A549 (cell line): ENCODE measurements at regions not wholly inside any gene's neighbourhood (a gene's known extent, or its start where the extent isn't known, plus 50 kb on each side); places are given as distances from the start of the nearest gene placed in this dataset.

ENCODE experiments used
- ATAC-seq, 2 experiments: fragments of 200-7000 bp in 1 of 2; fragments of >200 bp in 1 of 2; cut with Nextera tagmentation in 1 of 2; cut with Tn5 transposase in 1 of 2; 3 replicates each; pipeline versions ENCODE4 v1.8.0 to v1.9.1; 2018 to 2020; ENCODE audit warnings: mild to moderate bottlenecking in 1 of 2, moderate library complexity in 1 of 2
- CTCF ChIA-PET: fragments of 300-600 bp; sonication (Branson Sonifier 250); formaldehyde crosslinking; extraction: SDS; loops from one replicate; lab custom pipeline; 2021; ENCODE audit warnings: antibody characterized with exemption, inconsistent platforms; lab: Yijun Ruan, JAX
- POLR2A ChIA-PET: fragments of 350-600 bp; formaldehyde crosslinking; extraction: SDS; loops from one replicate; lab custom pipeline; 2021; ENCODE audit warnings: antibody characterized with exemption, inconsistent platforms; lab: Yijun Ruan, JAX
- DNase-seq, 2 experiments: peaks; one replicate each; pipeline versions ENCODE4 v3.0.0 to v3.0.0-alpha.2; 2011 to 2016; ENCODE audit warnings: low read depth in 1 of 2, low spot score in 1 of 2
- FAIRE-seq: peaks from 2 replicates; lab custom pipeline; 2011; peaks lifted over from hg19 to GRCh38; lab: Jason Lieb, UNC
- H3K27ac ChIP-seq, 2 experiments: fragments of >200 bp; sonication (Bioruptor Twin); formaldehyde crosslinking; 3 replicates each; pipeline ENCODE4 v1.5.1; 2016 to 2017
- H3K4me1 ChIP-seq: fragments of >200 bp; sonication (Bioruptor Twin); formaldehyde crosslinking; 3 replicates; pipeline ENCODE4 v1.6.1; 2016
- H3K4me2 ChIP-seq: fragments of >200 bp; sonication (Bioruptor Twin); formaldehyde crosslinking; 3 replicates; pipeline ENCODE4 v1.6.1; 2016
- H3K4me3 ChIP-seq: fragments of >200 bp; sonication (Bioruptor Twin); formaldehyde crosslinking; 3 replicates; pipeline ENCODE4 v1.5.1; 2016
- H3K9me3 ChIP-seq: fragments of >200 bp; sonication (Bioruptor Twin); formaldehyde crosslinking; 3 replicates; pipeline ENCODE4 v1.6.1; 2016
- BHLHE40 ChIP-seq: IDR thresholded peaks from 2 replicates; pipeline ENCODE4 v1.6.1; 2012; ENCODE audit warnings: low read depth, low read length, inconsistent platforms
- CBX2 ChIP-seq: fragments of 200-600 bp; sonication (generic); IDR thresholded peaks from 2 replicates; pipeline ENCODE4 v1.6.1; 2016; ENCODE audit warnings: low read depth, mild to moderate bottlenecking, borderline replicate concordance
- CEBPB ChIP-seq, 2 experiments: fragments of >200 bp in 1 of 2; sonication (Bioruptor Twin) in 1 of 2; formaldehyde crosslinking in 1 of 2; IDR thresholded peaks; 2 replicates each; pipeline ENCODE4 v1.6.1; 2012 to 2016
- CHD2 ChIP-seq: fragments of 150-350 bp; IDR thresholded peaks from 2 replicates; pipeline ENCODE4 v1.6.1; 2014; ENCODE audit warnings: low read length; ENCODE audit not compliant: partially characterized antibody
- EHF ChIP-seq: fragments of 250-450 bp; sonication (Bioruptor Pico); IDR thresholded peaks from 2 replicates; pipeline ENCODE4 v1.5.0; 2020; ENCODE audit warnings: mild to moderate bottlenecking
- FOSB ChIP-seq: fragments of 250-450 bp; sonication (Bioruptor Pico); IDR thresholded peaks from 2 replicates; pipeline ENCODE4 v1.5.0; 2020; ENCODE audit warnings: mild to moderate bottlenecking, moderate library complexity
- FOXS1 ChIP-seq: fragments of 250-450 bp; sonication (Bioruptor Pico); IDR thresholded peaks from 2 replicates; pipeline ENCODE4 v1.5.0; 2020; ENCODE audit warnings: mild to moderate bottlenecking, moderate library complexity
- GATA3 ChIP-seq: IDR thresholded peaks from 2 replicates; pipeline ENCODE4 v1.6.1; 2012; ENCODE audit warnings: borderline replicate concordance
- HEYL ChIP-seq: fragments of 250-450 bp; sonication (Bioruptor Pico); IDR thresholded peaks from 2 replicates; pipeline ENCODE4 v1.8.0; 2021; ENCODE audit warnings: mild to moderate bottlenecking, moderate library complexity
- HOXA7 ChIP-seq: fragments of 250-450 bp; sonication (Bioruptor Pico); IDR thresholded peaks from 2 replicates; pipeline ENCODE4 v1.5.0; 2020; ENCODE audit warnings: mild to moderate bottlenecking, moderate library complexity
- HOXB5 ChIP-seq: fragments of 250-450 bp; sonication (Bioruptor Pico); IDR thresholded peaks from 2 replicates; pipeline ENCODE4 v1.5.0; 2020; ENCODE audit warnings: mild to moderate bottlenecking, moderate library complexity
- KDM5A ChIP-seq: fragments of 200-600 bp; sonication (generic); IDR thresholded peaks from 2 replicates; pipeline ENCODE4 v1.6.1; 2016; ENCODE audit warnings: antibody characterized with exemption, mild to moderate bottlenecking
- MAFK ChIP-seq: fragments of 450-650 bp; IDR thresholded peaks from 2 replicates; pipeline ENCODE4 v1.6.1; 2014; ENCODE audit not compliant: partially characterized antibody
- MAZ ChIP-seq: fragments of 150-350 bp; IDR thresholded peaks from 2 replicates; pipeline ENCODE4 v1.6.1; 2014; ENCODE audit warnings: antibody characterized with exemption, low read depth, low read length, borderline replicate concordance
- NFE2L2 ChIP-seq: fragments of 150-350 bp; conservative IDR thresholded peaks from 2 replicates; pipeline ENCODE4 v1.6.1; 2014; ENCODE audit warnings: low read length
- POLR2A ChIP-seq: IDR thresholded peaks from 2 replicates; pipeline ENCODE4 v1.6.1; 2012; ENCODE audit warnings: mild to moderate bottlenecking, low read length
- POLR2AphosphoS2 ChIP-seq: conservative IDR thresholded peaks from 2 replicates; pipeline ENCODE4 v1.6.1; 2012; ENCODE audit warnings: low read length, improper control_type of control experiment, inconsistent platforms
- RCOR1 ChIP-seq: fragments of 150-350 bp; IDR thresholded peaks from 2 replicates; pipeline ENCODE4 v1.6.1; 2014; ENCODE audit warnings: antibody characterized with exemption, low read length, low read depth
- RNF2 ChIP-seq: fragments of 200-600 bp; sonication (generic); IDR thresholded peaks from 2 replicates; pipeline ENCODE4 v1.6.1; 2016; ENCODE audit warnings: low read depth, mild to moderate bottlenecking, antibody characterized with exemption, moderate library complexity, borderline replicate concordance
- SREBF2 ChIP-seq: fragments of 450-650 bp; IDR thresholded peaks from 2 replicates; pipeline ENCODE4 v1.6.1; 2014; ENCODE audit warnings: mild to moderate bottlenecking, moderate library complexity
- TFCP2L1 ChIP-seq: fragments of 250-450 bp; sonication (Bioruptor Pico); IDR thresholded peaks from 2 replicates; pipeline ENCODE4 v1.5.0; 2021; ENCODE audit warnings: mild to moderate bottlenecking
- WGBS: methylation state at CpG from one replicate; pipeline ENCODE4 v1.1.6; 2017; ENCODE audit errors: missing lambda C conversion rate; 5-methylcytosine and 5-hydroxymethylcytosine counted together
- TF ChIP-seq, protein P1 (sequence below): fragments of 150-350 bp; IDR thresholded peaks from 2 replicates; pipeline ENCODE4 v1.6.1; 2014; ENCODE audit warnings: low read depth, mild to moderate bottlenecking, low read length
- TF ChIP-seq, protein P2 (sequence below): fragments of 450-650 bp; IDR thresholded peaks from 2 replicates; pipeline ENCODE4 v1.6.1; 2014; ENCODE audit warnings: antibody characterized with exemption
- TF ChIP-seq, protein P3 (sequence below): fragments of 200-600 bp; sonication (generic); IDR thresholded peaks from 2 replicates; pipeline ENCODE4 v1.6.1; 2016; ENCODE audit warnings: antibody characterized with exemption, mild to moderate bottlenecking, moderate library complexity
- TF ChIP-seq, protein P4 (sequence below): IDR thresholded peaks from 2 replicates; pipeline ENCODE4 v1.6.1; 2012

DNA sequence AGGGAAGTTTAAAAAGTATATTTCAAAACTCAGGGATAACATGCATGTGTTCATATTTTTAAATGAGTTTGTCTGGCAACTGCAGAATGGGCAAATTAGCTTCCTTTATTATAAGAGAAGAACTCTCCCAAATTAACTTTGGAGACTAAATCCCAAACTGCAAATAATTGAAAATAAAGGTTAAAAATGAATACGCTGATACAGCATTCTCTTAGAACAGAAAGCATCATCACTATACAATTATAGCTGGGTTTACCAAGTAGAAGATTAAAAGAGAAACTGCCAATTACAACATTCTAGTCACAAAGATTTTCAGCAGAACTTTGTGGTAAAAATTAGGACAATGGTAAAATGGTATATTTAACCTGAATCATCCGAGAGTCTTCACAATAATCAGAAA is 73.3 kb downstream of the OLFM4 start:
- CTCF ChIA-PET, result no interaction called here
- ATAC-seq, result no peak
- TF ChIP-seq MAFK (peak; percentile 43), RNF2 (no peak)
- no peak overlapping the region for H3K4me2 ChIP-seq
- H3K4me1 ChIP-seq, result no peaks in the 10 kb centered on the region
- DNase-seq, result no peak
- POLR2A ChIA-PET, result no interaction called here
- WGBS, result 20% methylated on average over 2 of the region's 2 CpGs
- H3K9me3 ChIP-seq, result no peaks in the 10 kb centered on the region
- FAIRE-seq, result no peak
- H3K4me3 ChIP-seq, result no peak overlapping the region
- no peak overlapping the region for H3K27ac ChIP-seq

DNA sequence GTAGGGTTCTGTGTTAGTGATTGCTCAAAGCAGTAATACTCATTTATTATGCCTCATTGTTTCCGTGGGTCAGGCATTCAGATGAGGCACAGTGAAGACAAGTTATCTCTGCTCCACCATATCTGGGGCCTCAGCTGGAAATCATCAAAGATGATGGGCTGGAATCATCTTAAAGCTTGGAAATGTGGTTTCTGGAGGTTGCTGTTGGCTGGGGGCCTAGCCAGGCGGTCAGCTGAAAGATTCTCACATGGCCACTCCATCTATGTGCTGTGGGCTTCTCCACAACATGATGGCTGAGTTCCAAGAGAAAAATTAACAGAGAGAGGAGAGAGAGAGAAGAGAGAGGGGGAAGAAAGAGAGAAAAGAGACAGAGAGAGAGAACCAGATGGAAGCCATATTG is 75.5 kb downstream of the OLFM4 start:
- DNase-seq, result no peak
- TF ChIP-seq KDM5A (no peak), MAZ (no peak), CBX2 (no peak), NFE2L2 (no peak), TFCP2L1 (CRISPR knock-in tag) (no peak), HEYL (no peak)
- TF ChIP-seq, protein P1, sequence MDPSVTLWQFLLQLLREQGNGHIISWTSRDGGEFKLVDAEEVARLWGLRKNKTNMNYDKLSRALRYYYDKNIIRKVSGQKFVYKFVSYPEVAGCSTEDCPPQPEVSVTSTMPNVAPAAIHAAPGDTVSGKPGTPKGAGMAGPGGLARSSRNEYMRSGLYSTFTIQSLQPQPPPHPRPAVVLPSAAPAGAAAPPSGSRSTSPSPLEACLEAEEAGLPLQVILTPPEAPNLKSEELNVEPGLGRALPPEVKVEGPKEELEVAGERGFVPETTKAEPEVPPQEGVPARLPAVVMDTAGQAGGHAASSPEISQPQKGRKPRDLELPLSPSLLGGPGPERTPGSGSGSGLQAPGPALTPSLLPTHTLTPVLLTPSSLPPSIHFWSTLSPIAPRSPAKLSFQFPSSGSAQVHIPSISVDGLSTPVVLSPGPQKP, result no peak
- TF ChIP-seq, protein P2, sequence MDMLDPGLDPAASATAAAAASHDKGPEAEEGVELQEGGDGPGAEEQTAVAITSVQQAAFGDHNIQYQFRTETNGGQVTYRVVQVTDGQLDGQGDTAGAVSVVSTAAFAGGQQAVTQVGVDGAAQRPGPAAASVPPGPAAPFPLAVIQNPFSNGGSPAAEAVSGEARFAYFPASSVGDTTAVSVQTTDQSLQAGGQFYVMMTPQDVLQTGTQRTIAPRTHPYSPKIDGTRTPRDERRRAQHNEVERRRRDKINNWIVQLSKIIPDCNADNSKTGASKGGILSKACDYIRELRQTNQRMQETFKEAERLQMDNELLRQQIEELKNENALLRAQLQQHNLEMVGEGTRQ, result no peak
- TF ChIP-seq, protein P3, sequence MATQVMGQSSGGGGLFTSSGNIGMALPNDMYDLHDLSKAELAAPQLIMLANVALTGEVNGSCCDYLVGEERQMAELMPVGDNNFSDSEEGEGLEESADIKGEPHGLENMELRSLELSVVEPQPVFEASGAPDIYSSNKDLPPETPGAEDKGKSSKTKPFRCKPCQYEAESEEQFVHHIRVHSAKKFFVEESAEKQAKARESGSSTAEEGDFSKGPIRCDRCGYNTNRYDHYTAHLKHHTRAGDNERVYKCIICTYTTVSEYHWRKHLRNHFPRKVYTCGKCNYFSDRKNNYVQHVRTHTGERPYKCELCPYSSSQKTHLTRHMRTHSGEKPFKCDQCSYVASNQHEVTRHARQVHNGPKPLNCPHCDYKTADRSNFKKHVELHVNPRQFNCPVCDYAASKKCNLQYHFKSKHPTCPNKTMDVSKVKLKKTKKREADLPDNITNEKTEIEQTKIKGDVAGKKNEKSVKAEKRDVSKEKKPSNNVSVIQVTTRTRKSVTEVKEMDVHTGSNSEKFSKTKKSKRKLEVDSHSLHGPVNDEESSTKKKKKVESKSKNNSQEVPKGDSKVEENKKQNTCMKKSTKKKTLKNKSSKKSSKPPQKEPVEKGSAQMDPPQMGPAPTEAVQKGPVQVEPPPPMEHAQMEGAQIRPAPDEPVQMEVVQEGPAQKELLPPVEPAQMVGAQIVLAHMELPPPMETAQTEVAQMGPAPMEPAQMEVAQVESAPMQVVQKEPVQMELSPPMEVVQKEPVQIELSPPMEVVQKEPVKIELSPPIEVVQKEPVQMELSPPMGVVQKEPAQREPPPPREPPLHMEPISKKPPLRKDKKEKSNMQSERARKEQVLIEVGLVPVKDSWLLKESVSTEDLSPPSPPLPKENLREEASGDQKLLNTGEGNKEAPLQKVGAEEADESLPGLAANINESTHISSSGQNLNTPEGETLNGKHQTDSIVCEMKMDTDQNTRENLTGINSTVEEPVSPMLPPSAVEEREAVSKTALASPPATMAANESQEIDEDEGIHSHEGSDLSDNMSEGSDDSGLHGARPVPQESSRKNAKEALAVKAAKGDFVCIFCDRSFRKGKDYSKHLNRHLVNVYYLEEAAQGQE, result no peak
- Histone ChIP-seq H3K4me1 (no peaks in the 10 kb centered on the region), H3K9me3 (no peaks in the 10 kb centered on the region), H3K27ac (no peak overlapping the region), H3K4me3 (no peak overlapping the region), H3K4me2 (no peak overlapping the region)
- no peak for FAIRE-seq
- POLR2A ChIA-PET, result no interaction called here
- CTCF ChIA-PET, result no interaction called here
- 0% methylated on average over 2 of the region's 2 CpGs for WGBS
- ATAC-seq, result no peak

DNA sequence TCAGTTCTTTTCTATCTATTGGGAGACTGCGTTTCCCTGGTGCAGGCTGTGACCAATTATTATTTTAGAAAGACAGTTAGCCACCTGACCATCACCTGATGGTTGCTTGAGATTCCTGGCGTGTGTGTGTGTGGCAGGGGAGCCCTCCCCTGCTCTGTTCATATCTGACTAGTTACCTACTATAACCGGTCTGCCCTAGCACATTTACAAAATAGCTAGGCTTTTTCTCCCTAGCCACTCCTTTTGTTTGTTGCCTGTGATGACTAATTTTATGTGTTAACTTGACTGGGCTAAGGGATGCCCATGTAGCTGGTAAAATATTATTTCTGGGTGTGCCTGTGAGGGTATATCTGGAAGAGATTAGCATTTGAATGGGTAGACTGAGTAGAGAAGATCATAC is 76.9 kb downstream of the OLFM4 start:
- no peak for TF ChIP-seq POLR2A
- TF ChIP-seq CEBPB (IDR thresholded peaks at IDR 0.05), result no peak
- TF ChIP-seq FOXS1 (CRISPR knock-in tag), result no peak
- TF ChIP-seq GATA3, result no peak
- H3K27ac ChIP-seq, result no peak overlapping the region
- POLR2A ChIA-PET, result no interaction called here
- FAIRE-seq, result no peak
- H3K4me3 ChIP-seq, result no peak overlapping the region
- CTCF ChIA-PET, result no interaction called here
- no peak for DNase-seq
- no peaks in the 10 kb centered on the region for H3K9me3 ChIP-seq
- no peak overlapping the region for H3K4me2 ChIP-seq
- no peak for ATAC-seq
- WGBS, result 3% methylated on average over 3 of the region's 3 CpGs
- no peaks in the 10 kb centered on the region for H3K4me1 ChIP-seq

DNA sequence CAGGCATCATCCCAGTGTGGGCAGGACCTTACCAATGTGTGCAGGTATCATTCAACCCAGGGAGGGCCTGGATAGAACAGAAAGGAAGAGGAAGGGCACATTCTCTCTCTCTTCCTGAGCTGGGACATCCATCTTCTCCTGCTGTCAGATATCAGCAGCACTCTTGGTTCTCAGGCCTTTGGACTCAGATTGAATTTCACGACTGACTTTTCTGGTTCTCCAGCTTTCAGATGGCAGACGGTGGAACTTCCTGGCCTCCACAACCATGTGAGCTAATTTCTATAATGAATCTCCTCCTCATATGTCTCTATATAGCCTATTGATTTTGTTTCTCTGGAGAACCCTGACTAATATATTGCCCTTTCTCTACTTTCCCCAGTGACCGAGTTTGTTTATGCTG is 77.3 kb downstream of the OLFM4 start:
- no peak for FAIRE-seq
- POLR2A ChIA-PET, result no interaction called here
- CTCF ChIA-PET, result no interaction called here
- Histone ChIP-seq H3K9me3 (no peaks in the 10 kb centered on the region), H3K4me3 (no peak overlapping the region), H3K4me2 (no peak overlapping the region), H3K4me1 (no peaks in the 10 kb centered on the region), H3K27ac (no peak overlapping the region)
- no peak for ATAC-seq
- no peak for TF ChIP-seq FOSB (CRISPR knock-in tag)
- TF ChIP-seq CHD2, result no peak
- no peak for TF ChIP-seq NFE2L2
- no peak for TF ChIP-seq HOXA7 (CRISPR knock-in tag)
- TF ChIP-seq, protein P3, result no peak
- TF ChIP-seq POLR2AphosphoS2, result no peak
- TF ChIP-seq HOXB5 (CRISPR knock-in tag), result no peak
- TF ChIP-seq RCOR1, result no peak
- no peak for TF ChIP-seq BHLHE40
- no peak for TF ChIP-seq EHF (CRISPR knock-in tag)
- TF ChIP-seq RNF2, result no peak
- TF ChIP-seq, protein P4, sequence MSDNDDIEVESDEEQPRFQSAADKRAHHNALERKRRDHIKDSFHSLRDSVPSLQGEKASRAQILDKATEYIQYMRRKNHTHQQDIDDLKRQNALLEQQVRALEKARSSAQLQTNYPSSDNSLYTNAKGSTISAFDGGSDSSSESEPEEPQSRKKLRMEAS, result no peak
- TF ChIP-seq SREBF2, result no peak
- DNase-seq, result no peak
- 20% methylated on average over 3 of the region's 3 CpGs for WGBS
